ENCODE measurements at regions not wholly inside any gene's neighbourhood (a gene's known extent, or its start where the extent isn't known, plus 50 kb on each side); places are given as distances from the start of the nearest gene placed in this dataset.

DNA sequence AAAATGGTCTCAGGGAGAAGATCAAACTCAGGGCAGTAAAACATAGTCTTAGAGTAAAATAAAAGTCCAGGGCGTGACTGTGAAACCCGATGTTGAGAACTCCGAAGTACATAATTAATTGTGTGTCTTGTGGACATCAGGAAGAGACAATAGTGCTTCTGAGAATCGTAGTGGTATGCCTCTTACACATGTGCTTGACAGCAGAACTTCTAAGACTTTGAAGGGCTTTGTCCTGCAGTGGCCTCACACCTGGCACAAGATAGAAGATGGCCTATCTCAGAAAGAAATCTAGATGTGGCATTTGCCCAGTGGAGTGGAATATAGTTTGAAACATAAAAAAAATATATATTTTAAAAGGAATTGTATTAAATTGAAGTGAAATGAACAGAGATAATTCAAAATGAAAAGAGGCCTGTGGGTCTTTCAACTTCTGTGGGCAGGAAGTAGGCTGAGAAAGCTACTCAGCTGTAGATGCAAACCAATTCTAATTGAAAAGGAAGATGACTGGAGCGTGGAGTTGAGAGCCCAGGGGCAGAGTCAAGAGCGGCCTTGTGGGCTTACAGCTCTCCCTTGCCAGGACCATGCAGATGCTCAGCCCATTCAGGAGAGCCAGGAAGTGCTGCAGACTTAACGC, 468.4 kb downstream of the KDM4C start:
- no peak overlapping the region for H3K4me3 ChIP-seq (ENCODE audit: low read length)

More for the DNA sequence above, 468.4 kb downstream of the KDM4C start:
- no peak overlapping the region for H3K9ac ChIP-seq (ENCODE audit: low read length)
- H3K27me3 ChIP-seq (ENCODE audit: control insufficient read depth, insufficient read depth, low read length): no peaks in the 10 kb centered on the region
- no peak overlapping the region for H3K27ac ChIP-seq (ENCODE audit: low read length)
- no peaks in the 10 kb centered on the region for H3K4me1 ChIP-seq (ENCODE audit: control insufficient read depth, low read depth, low read length)
- H3K9me3 ChIP-seq (ENCODE audit: control insufficient read depth, low read depth, low read length): no peaks in the 10 kb centered on the region
- no peaks in the 10 kb centered on the region for H3K36me3 ChIP-seq (ENCODE audit: control insufficient read depth, low read depth, low read length)
